Hindlimb muscle (tissue), 1 donor: ENCODE measurements at regions not wholly inside any gene's neighbourhood (a gene's known extent, or its start where the extent isn't known, plus 50 kb on each side); places are given as distances from the start of the nearest gene placed in this dataset.

Experiments
- DNase-seq: peaks from one replicate; pipeline ENCODE4 v3.0.0-alpha.2; 2013

GRCh38 chr18:79610461-79611039 lies 69.1 kb upstream of the CTDP1 start:
- DNase-seq, result no peak

DNA sequence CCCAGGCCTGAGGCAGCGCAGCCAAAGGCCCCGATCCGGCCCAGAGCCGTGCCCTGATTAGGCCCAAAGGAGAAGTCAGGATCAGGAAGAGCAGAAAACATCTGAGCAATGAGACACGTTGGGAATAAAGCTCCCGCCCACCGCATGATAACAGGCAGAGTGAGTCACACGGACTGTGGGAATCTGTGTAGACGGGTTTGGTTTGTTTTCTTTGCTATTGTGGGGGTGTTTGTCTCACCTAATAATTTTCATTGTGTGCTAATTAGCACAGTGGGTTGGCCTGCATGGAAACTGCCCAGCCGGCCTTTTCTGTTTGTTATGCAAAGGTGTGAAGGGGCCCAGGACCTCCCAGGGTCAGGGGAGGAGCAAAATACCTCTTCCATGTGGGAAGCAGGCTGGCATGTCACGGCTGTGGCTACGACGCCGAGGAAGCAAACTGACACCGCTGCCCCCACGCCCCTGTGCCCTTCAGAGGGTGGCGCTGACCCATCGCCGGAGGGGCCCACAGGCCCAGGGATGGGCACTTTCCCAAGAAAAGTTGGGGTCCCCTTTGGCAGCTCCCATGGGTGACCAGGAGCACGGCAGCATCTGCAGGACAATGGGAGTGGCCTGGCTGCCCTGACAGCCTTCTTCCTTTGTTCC lies 68.4 kb upstream of the CTDP1 start:
- DNase-seq, result no peak

DNA sequence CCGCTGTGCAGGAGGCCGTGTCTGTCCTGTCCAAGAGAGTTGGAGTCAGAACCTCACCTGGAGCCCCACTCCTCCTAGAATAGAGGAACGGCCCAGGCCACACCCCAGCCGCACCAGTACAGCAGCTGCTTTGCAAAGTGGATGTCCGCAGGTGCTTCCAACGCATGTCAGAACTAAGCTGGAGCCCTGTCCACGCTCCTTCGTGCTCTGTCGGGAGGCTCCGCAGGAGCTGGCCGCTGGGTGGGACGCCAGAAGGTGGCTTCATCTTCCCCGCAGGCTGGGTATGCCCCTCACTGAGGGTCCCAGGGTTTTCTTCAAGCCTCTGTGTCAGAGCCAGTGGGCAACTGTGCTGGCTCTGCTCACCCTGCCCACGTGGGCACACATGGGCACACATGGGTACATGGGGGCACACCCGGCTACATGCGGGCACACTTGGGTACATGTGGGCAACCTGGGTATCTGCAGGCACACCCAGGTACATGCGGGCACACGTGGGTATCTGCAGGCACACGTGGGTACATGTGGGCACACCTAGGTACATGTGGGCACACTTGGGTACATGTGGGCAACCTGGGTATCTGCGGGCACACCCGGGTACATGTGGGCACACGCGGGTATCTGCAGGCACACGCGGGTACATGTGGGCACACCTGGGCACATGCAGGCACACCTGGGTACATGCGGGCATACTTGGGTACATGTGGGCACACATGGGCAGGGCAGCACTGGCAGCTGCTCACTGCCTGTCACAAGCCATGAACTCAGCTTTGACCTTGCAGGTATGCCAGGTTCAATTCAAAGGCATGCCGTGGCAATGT lies 67.1 kb upstream of the CTDP1 start:
- DNase-seq, result no peak

GRCh38 chr18:79613186-79613931 lies 66.2 kb upstream of the CTDP1 start:
- DNase-seq, result no peak

GRCh38 chr18:79614211-79614955 lies 65.2 kb upstream of the CTDP1 start:
- no peak for DNase-seq

- no peak for DNase-seq
These were observed 64.5 kb upstream of the CTDP1 start for GRCh38 chr18:79615091-79615490.

GRCh38 chr18:79615586-79615985 lies 64.0 kb upstream of the CTDP1 start:
- DNase-seq, result no peak

GRCh38 chr18:79616651-79617510 lies 62.7 kb upstream of the CTDP1 start:
- no peak for DNase-seq

DNA sequence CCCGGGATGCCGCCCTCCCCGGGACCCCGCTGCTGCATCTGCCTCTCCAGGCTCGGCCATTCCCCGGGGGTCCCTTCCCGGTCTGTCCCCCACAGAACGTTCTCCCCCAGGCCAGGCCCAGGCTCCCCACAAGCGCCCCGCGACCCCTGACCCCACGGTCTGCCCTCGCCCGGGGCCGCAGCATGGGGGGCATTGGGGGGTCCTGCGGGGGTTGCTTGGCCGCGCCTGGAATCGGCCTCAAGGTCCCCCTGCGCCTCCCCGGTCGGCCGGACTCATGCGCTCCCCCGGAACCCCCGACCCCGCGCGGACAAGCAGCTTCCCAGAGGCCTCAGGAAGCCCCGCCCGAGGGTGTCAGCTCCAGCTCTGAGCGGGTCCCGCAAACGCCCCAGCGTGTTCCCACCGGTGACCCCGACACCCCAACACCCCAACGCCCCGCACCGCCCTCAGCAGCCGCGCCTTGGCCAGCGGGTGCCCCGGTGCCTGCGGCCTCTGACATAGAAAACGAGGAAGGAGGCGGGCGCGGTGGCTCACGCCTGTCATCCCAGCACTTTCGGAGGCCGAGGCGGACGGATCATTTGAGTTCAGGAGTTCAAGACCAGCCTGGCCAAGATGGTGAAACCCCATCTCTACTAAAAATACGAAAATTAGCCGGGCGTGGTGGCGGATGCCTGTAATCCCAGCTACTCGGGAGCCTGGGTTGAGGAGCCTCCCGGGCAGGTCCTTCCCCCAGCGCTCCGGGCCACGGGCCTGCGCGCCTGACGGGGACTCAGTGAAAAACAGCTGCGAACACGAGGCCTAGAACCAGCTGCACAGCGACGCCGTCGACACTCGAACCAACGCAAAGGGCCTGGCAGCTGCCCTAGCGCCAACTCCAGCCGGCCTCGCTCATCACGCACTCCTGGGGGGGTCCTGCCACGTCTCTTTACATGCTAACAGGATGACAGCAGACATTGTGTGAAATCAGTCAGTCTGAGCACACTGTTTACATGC lies 61.8 kb upstream of the CTDP1 start:
- no peak for DNase-seq

DNA sequence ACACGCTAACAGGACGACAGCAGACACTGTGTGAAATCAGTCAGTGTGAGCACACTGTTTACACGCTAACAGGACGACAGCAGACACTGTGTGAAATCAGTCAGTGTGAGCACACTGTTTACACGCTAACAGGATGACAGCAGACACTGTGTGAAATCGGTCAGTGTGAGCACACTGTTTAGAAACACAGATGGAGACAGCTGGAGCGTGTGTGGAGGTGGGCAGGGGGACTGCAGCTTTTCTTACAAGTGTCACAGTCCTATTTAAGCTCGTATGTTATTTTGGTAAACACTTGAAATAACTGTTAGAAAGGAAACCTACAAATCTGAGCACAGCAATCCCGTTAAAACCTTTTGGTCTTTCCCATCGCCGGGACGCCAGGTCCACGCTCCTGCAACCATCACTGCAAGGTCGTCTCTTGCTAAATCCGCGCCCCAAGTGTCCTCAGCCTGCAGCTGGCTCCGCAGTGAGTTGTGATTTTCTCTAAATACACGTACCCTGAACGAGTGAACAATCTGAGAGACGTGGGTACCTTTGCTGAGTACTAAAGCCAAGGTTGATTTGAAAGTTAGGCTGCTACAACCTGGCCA lies 58.9 kb upstream of the CTDP1 start:
- no peak for DNase-seq

- no peak for DNase-seq
These were observed 58.1 kb upstream of the CTDP1 start for GRCh38 chr18:79621501-79621900.

DNA sequence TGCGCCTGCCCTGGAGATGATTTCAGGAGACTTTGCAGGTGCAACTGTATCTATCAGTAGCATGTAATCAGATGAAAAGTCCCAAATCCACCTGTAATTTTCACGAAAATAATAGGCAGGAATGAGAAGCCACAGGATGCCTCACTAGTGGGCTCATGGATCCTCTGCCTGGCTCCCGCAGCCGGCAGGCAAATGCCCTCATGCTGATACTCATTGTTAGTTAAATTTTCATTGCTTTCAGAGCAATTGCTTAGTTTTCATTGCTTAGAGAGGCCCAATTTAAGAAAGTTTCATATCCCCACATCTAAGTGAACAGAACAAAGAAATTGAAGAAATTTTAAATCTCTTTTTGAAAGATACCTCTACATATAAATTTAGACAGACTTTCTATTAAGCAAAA lies 57.6 kb upstream of the CTDP1 start:
- DNase-seq, result no peak

DNA sequence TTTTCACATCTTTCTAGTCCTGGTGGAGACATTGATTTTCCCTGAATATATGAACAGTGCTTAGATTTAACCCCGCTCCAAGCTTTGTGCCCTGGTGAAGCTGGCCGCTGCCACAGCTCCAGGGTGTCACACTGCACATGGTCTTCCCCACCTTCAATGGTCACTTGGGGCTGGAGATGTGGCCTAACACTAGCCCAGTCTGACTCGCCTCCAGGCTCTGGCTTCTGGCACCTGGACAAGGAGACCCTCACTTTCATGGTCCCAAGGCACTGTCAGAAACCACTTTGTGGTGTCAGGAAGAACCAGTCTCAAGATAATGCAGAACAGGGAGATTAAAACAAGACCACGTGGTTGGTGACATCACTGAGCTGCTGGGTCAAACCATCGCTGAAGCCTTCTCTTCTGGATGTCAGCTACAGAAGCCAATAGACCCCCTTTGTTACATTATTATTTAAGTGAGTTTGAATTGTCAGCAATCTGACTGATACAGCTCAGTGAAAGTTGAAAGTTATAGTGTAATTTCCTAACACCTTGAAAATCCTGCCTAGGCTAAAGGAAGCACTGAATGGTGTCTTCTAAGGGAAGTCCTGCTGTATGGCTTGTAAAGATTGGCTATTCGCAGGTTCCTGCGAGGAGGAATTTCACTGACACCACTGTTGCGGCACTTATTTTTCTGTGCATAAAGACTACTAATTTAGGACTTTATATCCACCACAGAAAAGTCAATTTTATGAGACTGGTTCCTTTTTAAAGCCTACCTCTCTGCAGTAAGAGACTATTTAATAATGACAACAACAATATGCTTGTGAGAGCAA lies 55.0 kb upstream of the CTDP1 start:
- DNase-seq, result no peak

- no peak for DNase-seq
These were observed 54.2 kb upstream of the CTDP1 start for GRCh38 chr18:79625195-79625923.

DNA sequence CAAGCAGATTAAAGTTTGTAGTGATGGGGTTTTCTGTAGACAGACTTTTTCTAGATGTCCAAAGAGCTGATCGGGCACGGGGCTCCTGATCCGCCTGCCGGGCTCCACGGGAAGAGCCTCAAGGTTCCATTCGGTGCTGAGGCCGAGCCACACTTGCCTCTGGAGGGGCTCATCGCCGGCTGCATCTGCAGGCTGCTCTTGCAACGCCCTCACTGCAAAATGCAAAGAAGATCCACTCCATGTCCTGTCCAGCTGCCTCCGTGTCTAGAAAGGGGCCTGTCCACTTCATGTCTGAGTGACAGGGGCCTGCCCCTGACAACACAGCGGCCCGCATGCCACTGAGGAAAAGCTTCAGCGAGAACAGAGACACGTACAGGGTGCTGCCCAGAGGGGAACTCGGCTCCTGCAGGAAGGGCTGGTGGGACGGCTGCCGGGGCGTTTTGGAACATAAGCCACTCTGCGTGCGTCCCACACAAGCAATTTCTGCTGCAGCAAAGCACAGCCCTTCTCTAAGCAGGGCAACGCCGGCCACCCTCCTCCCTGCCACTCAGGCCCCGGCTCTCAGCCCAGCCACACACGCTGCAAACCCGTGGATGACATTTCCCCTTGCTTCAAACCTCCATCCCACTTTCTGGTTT lies 53.6 kb upstream of the CTDP1 start:
- no peak for DNase-seq

DNA sequence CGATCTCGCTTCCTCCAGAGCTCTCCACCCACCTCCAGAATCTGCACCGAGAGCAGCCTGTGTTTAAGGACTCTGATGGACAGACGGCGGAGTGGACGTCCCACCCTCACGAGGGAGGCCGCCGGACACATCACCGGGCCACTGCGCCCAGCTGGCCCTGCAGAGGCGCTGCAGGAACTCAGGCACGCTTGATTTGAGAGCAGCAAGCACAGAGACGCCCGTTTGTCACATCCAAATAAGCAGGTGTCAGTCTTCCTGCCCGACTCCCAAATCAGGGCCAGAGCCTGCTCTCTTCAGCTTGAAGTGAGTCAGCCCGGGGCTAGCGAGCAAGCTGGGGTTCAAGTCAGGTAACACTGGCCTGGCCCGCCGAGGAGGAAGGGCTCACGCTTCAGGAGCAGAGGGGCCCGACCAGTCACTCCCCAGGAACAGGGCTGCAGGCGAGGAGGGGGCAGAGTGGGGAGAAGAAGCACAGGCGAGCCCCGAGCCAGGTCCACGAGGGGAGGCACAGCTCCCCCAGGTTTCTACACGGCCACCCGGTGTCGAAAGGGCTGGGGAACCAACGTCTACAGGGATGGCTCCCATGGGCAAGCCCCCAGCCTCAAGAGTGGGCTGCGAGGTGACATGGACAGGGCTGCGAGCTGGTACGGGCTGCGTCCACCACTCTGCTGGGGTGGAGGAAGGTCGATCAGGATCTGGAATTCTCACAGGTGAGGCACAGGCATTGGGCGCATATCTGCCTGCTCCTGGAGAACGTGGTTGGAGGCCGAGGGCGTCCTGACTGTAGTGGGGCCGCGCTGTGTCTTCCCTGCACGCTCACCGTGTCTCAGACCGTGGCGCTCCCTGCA lies 52.5 kb upstream of the CTDP1 start:
- DNase-seq, result no peak
